AG04449 (cell line): ENCODE measurements at regions not wholly inside any gene's neighbourhood (a gene's known extent, or its start where the extent isn't known, plus 50 kb on each side); places are given as distances from the start of the nearest gene placed in this dataset.

Experiments used
- CTCF ChIA-PET: fragments of 350-600 bp; formaldehyde crosslinking; extraction: SDS; loops from one replicate; lab custom pipeline; 2021; ENCODE audit warnings: antibody characterized with exemption; lab: Yijun Ruan, JAX
- POLR2A ChIA-PET: fragments of 400-600, 350-600 bp; formaldehyde crosslinking; extraction: SDS; loops from one replicate; lab custom pipeline; 2020; ENCODE audit warnings: antibody characterized with exemption, inconsistent platforms; lab: Yijun Ruan, JAX
- DNase-seq: peaks from one replicate; pipeline ENCODE4 v3.0.0-alpha.2; 2010; ENCODE audit warnings: low read depth, low spot score
- H3K4me3 ChIP-seq: 2 replicates; pipeline ENCODE4 v1.5.1; 2011; ENCODE audit warnings: low read depth, mild to moderate bottlenecking, control low read depth, low read length
- TF ChIP-seq, protein P1 (sequence below): IDR thresholded peaks from one replicate; pipeline ENCODE4 v1.5.1; 2011; ENCODE audit warnings: mild to moderate bottlenecking, moderate library complexity, low read length, control low read depth, inconsistent platforms; ENCODE audit not compliant: insufficient read depth; ENCODE audit errors: missing control alignments

DNA sequence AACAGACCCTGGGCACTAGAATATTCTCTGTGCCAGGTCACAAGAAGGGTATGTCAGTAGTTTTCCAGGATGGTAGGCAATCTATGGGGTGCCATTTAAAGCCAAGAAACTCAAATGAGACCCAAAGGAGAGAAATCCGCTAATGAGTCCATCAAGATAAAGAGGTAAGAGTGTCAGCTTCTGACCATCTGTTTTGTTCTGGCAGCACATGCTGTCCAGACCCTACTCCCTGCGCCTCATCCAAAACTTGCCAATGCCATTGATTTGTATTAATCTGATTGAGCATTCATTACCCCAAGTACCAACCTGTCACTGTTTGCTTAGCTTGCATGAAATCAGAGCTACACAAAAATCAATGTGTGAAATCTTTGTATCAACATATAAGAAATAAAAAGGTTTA is 229.0 kb downstream of the BLID start:
- POLR2A ChIA-PET: no interaction called here
- no peak for DNase-seq
- H3K4me3 ChIP-seq: no peak overlapping the region
- CTCF ChIA-PET: no interaction called here
- TF ChIP-seq, protein P1, sequence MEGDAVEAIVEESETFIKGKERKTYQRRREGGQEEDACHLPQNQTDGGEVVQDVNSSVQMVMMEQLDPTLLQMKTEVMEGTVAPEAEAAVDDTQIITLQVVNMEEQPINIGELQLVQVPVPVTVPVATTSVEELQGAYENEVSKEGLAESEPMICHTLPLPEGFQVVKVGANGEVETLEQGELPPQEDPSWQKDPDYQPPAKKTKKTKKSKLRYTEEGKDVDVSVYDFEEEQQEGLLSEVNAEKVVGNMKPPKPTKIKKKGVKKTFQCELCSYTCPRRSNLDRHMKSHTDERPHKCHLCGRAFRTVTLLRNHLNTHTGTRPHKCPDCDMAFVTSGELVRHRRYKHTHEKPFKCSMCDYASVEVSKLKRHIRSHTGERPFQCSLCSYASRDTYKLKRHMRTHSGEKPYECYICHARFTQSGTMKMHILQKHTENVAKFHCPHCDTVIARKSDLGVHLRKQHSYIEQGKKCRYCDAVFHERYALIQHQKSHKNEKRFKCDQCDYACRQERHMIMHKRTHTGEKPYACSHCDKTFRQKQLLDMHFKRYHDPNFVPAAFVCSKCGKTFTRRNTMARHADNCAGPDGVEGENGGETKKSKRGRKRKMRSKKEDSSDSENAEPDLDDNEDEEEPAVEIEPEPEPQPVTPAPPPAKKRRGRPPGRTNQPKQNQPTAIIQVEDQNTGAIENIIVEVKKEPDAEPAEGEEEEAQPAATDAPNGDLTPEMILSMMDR: no peak

DNA sequence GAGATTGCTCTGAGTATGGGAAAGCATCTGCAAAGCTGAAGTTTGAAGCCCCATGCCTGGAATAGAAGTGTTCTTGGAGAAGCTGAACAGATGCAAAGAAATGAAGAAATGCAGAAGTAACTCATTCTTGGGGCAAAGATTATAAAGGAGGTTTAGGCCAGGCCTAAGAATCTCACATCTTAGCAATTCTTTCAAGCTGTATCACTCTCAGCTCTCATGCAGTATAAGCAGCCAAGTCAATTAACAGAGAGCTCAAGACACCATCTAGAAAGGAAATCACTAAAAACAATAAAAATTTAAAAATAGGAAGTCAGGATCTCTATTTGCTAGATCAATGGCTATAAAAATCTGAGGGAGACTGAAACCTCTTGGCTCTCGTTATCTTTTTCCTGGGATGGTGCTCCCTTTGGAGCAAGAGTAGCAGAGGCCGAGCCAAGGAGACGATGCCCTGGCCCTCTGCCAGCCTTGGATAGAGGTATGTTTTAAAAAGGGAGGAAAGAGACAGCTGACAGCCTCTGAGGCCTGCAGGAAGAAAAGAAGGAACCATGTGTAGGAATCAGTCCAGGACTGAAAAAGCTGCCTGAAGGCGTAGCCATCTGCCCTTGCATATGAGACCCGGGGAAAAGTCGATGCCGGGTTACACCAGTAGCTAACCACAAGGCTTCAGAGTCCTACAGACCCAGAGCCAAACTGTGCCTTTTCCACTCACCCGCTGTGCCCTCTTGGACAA is 229.8 kb downstream of the BLID start:
- POLR2A ChIA-PET: interaction anchor here (0.7 kb wide), 1 partner anchor 254 kb away, joined by 3 read pairs; no protein-coding TSS in a partner anchor
- CTCF ChIA-PET: interaction anchor here (0.7 to 1.2 kb wide), 2 partner anchors 10 to 224 kb away, joined by 3 read pairs; no protein-coding TSS in a partner anchor
- TF ChIP-seq, protein P1: no peak
- no peak for DNase-seq
- no peak overlapping the region for H3K4me3 ChIP-seq

DNA sequence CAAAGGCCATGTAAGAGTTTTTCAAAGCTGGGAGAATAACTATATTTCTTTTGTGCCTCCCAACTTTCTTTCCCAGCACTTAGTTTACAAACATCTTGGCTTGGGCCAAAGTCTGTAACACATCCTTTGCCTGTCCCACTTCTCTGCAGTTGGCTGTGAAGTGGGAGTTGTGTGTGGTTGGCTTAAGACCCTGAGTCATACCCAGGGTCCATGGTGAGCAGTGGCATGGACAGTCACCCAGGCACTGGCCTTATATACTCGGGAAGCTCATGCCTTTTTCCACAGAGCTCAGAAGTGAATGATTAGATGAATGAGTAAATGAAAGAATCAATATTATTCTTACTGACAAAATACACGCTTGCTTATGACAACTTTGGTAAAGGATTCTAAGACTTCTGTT is 231.4 kb downstream of the BLID start:
- TF ChIP-seq, protein P1: no peak
- CTCF ChIA-PET: no interaction called here
- H3K4me3 ChIP-seq: no peak overlapping the region
- POLR2A ChIA-PET: no interaction called here
- DNase-seq: no peak

DNA sequence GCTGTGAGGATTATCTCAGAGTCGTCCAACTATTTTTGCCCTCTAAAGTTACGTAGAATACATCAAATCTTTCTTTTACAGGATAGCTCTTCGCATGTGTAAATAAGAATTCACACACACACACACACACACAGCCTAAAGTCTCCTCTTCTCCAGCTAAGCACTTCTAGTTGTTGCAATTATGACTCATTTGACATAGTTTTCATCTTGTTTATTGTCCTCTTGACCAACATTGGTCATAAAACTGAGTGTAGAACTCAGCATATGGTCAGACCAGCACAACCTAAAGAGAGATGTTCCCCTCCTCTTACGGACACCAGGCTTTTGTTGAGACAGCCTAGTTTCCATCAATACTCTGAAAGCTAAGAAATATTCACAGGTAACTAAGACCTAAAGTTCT is 234.2 kb downstream of the BLID start:
- ChIA-PET CTCF (interaction anchor here (1.1 to 1.9 kb wide), 2 partner anchors 11 to 227 kb away, joined by 3 to 7 read pairs; no protein-coding TSS in a partner anchor), POLR2A (interaction anchor here (1.1 kb wide), 1 partner anchor 40 kb away, joined by 3 read pairs; no protein-coding TSS in a partner anchor)
- H3K4me3 ChIP-seq: no peak overlapping the region
- TF ChIP-seq, protein P1: no peak
- peak; percentile 87 for DNase-seq

DNA sequence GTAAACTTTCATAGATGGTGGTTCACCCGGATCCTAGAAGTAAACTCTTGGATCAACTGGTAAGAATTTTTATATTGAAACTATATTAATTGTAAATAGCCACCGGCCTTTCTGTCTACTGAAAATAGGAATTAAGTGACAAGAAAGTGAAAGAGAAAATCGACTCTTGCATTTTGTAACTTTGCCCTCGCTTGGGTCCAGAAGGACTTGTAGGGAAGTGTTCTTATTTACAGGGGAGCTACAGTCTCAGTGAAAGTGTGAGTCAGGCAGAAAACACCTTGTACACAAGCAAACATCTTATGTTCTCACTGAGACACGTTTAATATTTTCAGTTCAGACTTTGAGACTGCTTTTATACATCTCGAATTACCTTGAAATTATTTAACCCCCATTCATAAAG is 238.9 kb downstream of the BLID start:
- no peak for DNase-seq
- TF ChIP-seq, protein P1: no peak
- H3K4me3 ChIP-seq: no peak overlapping the region
- ChIA-PET CTCF (no interaction called here), POLR2A (no interaction called here)

DNA sequence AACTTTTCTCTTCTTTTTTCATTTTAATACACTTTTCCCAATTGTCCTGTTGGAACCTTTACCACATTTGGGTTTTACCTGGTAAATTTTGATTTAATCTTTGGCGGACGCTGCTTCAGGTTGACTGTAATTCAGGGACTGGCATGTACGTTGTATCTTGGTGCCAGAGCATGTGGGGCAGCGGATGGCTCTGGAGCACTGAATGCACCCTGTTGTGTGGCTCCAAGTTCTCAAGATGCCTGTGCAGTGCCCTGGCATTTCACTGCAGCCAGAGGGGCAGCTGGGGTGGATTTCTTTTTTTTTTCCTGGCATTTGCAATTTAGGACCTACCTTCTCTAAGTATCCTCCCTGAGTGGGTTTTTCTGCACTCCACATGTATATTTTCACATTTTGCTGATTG is 242.2 kb downstream of the BLID start:
- POLR2A ChIA-PET: no interaction called here
- CTCF ChIA-PET: no interaction called here
- DNase-seq: no peak
- no peak overlapping the region for H3K4me3 ChIP-seq
- TF ChIP-seq, protein P1: no peak
